ENCODE measurements at regions not wholly inside any gene's neighbourhood (a gene's known extent, or its start where the extent isn't known, plus 50 kb on each side); places are given as distances from the start of the nearest gene placed in this dataset.

- no peak for DNase-seq
These were observed 56.0 kb upstream of the MGAT4C start for GRCh38 chr12:86312232-86312631.
